IPS DF 4.7 (cell line): ENCODE measurements at regions not wholly inside any gene's neighbourhood (a gene's known extent, or its start where the extent isn't known, plus 50 kb on each side); places are given as distances from the start of the nearest gene placed in this dataset.

Experiments used
- DNase-seq: peaks from one replicate; pipeline ENCODE4 v3.0.0-alpha.2; 2013; ENCODE audit warnings: low spot score; ENCODE audit errors: extremely low read depth

DNA sequence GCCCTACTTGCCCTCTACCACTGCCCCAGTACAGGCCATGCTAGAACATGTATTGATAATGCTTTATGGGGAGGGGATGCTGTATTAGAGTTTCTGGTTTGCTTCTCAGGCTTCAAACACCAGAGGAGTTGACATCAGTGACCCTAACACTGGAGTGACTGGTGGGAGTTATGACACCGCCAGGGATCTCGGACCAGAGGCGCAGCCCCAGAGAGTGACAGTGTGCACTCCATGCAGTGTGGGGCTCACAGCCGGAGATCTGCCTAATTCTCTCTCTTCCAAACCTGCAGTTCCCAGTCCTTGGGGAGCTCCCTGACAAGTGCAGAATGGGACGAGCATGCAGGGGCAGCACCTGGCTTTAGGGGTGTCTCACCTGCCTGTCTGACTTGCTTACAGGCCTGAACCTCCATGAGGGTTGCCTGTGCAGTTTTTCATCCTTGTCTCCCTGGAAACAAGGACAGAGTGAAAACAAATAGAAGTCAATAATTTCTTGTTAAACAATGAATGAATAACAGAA, 244.9 kb upstream of the MYT1L start:
- no peak for DNase-seq

DNA sequence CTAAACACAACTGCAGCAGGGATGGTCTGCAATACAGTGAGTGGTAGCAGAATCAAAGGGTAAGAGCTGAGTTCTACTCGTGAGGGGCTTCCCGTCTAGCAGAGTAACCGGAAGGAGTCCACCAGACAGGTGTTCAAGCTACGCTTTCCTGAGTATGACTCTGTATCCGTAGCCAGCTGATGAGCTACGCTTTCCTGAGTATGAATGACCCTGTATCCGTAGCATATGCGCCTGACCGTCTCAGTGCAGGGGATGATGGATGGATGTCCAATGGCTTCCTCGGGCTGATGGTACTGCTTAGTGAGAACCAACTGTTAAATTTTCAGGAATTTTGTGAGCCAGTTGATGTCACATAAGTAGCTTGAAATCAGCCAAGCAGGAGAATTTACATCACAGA, 244.1 kb upstream of the MYT1L start:
- no peak for DNase-seq

DNA sequence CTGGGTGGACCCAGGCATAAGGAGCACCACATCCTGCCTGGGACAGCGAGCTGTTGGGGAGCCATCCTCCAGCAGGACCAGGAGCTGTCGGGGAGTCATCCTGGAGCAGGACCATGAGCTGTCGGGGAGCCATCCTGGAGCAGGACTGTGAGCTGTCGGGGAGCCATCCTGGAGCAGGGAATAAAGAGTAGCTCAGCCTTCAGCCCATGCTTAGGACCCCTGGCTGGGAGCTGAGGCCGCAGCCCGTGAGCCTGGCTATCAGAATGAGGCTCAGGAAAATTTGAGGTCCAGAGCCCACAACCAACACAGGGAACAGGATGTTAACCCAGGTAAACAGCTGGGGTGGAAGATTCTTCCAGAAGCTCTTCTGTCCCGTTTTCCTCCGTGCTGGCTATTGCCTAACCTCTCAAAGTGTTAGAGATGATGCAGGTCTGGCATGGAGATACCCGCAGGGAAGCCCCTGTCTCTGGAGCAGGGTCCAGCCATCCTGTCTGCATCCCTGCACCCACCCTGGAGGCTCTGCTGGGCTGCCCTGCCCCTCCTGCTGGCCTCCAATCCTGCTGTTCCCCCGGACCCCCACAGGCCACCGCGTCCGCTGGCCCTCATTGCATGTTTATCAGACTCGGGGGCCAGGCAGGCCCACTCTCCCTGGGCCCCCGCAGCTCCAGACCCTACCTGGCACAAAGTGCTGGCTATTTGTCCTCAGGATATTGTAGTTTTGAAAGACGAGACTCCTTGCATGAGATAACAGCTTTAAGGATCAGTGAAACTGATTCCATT, 243.5 kb upstream of the MYT1L start:
- DNase-seq = no peak

- DNase-seq = no peak
These were observed 242.7 kb upstream of the MYT1L start for GRCh38 chr2:2573658-2574293.

DNA sequence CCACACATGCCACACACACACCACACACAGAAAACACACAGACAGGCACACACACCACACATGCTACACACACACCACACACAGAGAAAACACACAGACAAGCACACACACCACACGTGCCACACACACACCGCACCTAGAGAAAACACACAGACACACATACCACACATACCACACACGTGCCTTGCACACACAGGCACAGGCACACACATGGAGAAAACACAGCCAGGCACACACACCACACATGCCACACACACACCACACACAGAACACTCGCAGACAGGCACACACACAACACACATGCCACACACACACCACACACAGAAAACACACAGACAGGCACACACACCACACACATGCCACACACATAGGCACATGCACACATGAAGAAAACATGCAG, 242.1 kb upstream of the MYT1L start:
- DNase-seq = no peak

- DNase-seq = no peak
These were observed 241.5 kb upstream of the MYT1L start for GRCh38 chr2:2572393-2573204.

DNA sequence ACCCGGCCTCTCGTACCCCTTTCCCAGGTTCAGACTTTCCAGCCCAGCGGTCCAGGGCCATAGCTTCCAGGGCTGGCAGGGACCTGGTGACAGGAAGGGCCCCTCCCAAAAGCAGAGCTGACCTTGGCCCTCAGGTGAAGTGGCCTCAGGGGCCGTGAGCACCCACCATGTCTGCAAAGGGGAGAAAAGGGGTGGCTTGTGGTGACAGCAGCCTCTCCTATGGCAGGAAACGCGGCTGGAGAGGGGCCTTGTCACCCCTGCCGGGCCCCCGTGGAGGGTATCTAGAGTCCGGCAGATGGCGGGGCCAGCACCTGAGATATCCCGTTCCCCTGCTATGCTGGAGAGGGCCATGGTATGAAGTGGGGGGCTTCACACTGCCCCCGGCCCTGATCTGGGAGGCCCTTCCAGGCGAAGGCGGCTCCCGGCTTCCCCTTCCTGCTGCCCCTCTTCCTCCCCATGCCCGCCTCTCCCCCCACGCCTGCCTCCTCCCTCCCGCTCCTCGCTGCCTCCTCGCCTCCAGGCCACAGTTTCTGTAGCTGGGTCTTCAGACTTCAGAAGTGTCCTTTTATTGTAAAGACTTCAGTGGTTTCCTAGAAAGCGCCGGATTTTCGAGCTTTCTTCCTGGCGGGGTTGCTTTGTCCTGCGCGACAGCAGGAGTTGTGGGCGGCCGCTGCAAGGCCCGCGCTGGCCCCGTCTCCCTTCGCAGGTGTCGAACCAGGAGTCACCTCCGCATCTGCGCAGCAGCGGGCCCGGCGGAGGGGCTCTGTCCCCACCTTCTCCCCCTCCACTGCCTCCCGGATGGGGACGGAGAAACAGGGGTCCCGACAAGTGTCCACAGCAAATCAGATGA, 240.5 kb upstream of the MYT1L start:
- no peak for DNase-seq

- no peak for DNase-seq
These were observed 239.8 kb upstream of the MYT1L start for GRCh38 chr2:2570871-2571270.

DNA sequence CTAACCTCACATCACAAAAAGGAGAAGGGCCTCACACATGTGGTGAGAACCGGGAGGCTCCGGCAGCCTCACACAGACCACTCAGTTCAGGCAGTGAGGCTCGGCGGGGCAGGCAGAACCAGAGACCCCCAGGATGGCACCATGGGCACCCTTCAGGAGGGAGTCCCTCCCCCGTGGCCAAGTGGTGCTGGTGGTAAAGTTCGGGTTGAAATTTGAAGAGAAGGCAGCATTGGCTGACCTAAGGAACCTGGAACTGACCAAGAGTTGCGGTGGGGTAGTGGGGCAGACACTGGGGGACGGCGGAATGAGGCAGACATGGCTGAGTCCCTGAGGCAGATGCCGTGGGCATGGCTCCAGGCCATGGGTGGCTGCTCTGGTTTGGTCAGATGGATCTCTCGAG, 239.3 kb upstream of the MYT1L start:
- DNase-seq = no peak

GRCh38 chr2:2569836-2570235, 238.8 kb upstream of the MYT1L start:
- DNase-seq = no peak

DNA sequence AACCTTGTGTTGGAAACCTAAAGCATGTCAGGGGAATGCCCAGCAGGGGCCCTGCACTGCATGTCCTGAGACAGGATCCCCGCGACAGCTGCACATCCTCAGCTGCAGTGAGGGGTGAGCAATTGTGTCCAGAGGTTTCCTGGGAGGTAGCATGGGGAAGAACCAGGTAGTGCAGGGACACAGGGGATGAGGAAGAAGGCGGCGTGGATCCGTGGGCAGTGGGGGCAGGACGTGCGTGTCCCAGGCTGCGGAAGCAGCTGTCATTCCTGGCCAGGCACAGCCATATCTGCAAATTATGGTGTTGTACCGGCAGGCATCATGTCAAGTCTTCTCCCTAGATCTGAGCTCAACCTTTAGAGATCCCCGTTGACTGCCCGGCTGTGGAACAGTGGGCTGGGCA, 238.2 kb upstream of the MYT1L start:
- DNase-seq = no peak

DNA sequence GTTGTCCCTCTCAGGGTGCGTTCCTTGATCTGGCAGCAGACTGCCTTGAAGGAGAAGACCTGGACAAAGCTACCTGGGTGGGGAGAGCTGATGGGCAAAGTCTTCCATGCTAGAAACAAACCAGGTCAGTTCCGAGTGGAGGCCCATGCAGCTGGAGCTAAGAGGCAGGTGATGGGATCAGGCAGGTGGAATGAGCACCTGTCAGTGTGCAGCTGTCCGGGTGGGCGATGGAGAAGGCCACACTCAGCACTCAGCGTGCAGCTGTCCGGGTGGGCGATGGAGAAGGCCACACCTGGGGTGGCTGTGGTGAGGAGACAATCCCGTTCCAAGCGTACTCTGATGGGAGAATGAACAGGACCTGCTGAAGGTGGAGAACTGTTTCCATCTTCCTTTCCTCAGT, 237.3 kb upstream of the MYT1L start:
- DNase-seq = no peak

DNA sequence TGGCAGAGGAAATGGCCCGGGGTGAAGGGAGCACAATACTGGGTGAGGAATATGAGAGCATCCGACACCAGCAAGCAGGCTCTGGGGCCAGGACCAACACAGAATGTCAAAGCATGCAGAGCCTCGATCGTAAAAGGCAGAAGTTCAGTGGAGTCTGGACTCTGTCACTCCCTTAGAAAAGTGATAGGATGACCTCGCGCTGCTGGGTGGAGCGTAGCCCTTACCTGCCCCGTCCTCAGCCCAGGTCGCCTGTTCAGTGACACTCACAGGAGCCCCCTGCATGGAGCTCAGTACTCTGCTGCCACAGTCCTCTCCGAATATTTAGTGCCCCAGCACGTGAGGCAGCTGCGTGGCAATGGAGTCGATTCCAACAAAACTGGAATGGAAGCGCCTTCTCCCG, 236.7 kb upstream of the MYT1L start:
- no peak for DNase-seq

DNA sequence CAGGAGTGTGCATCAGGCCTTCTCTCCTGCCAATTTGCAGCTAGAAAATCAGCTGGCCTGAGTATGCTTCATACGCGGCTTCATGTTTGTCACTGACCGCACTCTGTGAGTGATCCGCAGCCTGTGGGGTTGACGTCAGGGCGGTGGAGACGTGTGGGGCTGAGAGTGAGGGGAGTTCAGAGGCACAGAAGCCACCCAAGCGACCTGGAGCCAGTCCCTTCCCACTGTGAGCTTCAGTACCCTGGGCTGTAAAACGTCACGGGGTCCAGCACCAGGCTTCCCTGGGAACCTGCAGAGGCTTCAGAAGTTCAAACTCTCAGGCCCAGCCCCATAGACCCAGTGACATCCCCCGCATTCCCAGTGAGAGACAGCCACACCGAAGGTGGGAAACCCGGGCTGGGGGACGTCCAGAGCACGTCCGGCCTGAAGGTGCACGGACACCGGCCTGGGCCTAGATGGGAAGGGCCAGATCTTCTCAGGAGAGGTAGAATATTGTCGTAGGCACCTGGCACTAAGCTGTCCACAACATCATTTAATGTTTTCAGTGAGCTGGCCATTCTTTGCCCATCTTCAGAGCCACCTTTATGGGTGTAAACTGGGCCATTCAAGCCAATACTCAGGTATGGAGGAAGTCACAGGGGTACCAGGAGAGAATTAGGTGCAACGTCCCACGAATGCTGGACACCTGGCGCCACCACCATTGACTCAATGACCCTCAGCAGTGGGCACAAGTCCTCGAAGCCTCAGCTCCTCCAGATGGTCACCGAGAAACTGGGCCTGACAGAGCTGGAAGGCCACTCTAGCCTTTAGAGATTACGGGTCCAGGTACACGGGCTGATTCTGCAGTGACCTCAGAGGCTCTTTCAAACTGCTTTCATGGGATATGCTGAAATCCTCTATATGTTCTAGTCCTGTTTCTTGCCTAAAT, 235.6 kb upstream of the MYT1L start:
- DNase-seq = no peak

GRCh38 chr2:2565671-2566070, 234.6 kb upstream of the MYT1L start:
- DNase-seq = no peak

DNA sequence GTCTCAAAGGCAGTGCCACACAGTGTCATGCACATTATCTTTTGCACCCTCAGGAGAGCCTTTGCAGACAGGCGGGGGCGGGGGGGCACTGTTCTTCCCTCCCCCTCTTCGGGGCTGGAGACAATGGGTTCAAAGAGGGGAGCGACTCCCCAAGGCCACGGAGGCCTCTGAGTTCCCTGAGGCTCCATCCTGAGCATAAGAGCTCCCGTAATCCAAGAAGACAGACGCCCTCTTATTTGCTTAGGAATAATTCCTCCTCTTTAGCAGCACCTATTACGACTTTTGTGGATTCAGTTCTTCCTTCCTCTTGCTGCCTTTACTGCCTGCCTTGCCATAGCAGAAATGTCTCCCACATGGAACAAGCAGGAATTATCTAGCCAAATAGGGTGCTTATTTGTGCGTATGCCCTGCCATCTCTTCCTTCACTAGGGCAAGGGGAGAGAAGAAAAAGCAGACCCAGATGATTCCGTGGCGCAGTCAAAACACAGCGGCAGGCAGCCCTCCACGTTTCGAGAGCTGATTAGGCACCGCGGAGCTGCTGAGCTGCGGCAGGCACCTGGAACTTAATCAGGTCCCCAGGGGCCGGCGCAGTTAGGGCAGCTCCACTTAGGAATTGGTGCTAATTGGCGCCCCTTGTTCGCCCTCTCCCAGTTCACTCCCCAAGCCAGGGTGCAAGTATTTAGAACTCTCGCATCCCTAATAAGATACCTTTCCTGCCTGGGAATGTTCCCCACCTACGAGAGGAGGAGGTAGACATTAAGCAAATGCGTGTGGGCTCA, 233.4 kb upstream of the MYT1L start:
- DNase-seq = no peak

DNA sequence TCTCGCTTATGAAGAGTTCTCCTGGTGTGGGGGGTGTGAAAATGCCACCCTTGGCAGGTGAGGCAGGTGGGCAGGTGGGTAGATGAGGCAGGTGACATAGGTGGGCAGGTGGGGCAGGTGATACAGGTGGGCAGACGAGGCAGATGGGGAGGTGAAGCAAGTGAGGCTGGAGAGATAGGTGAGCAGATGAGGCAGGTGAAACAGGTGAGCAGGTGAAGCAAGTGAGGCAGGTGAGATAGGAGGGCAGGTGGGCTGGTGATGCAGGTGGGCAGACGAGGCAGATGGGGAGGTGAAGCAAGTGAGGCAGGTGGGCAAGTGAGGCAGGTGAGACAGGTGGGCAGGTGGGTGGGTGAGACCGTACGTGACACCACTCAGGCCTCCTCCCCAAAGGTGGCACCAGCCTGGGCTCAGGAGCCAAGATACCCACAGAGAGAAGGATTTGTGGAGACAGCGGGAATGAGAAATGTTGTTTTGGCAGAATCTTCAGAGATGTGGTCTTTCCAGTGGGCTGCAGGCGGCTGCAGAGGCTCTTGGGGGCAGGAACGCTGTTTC, 232.3 kb upstream of the MYT1L start:
- DNase-seq = no peak

DNA sequence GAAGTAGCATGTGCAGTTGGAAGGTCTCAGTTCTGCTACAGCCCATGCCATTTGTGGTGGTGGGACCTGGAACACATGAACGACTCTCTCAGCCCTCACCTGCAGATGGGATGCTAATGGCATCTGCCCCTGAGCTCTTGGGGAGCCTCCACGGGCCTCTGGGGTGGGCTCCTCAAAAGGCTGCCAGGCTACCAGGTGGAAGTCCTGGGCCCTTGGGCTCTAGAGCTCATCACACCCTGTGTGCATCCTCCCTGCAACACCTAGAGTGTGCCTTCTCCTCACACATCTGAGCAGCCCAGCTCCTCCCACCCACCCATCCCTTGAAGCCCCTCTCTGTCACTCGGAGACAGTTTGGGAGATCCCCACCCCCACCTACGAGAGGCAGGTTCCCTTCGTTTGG, 231.8 kb upstream of the MYT1L start:
- no peak for DNase-seq
